HEK293T (cell line): ENCODE measurements at regions not wholly inside any gene's neighbourhood (a gene's known extent, or its start where the extent isn't known, plus 50 kb on each side); places are given as distances from the start of the nearest gene placed in this dataset.

ENCODE experiments used
- CTCF ChIA-PET: fragments of 350-600 bp; formaldehyde crosslinking; extraction: SDS; loops from one replicate; lab custom pipeline; 2021; ENCODE audit warnings: antibody characterized with exemption, inconsistent platforms; lab: Yijun Ruan, JAX
- POLR2A ChIA-PET: fragments of 350-600 bp; formaldehyde crosslinking; extraction: SDS; loops from one replicate; lab custom pipeline; 2020; ENCODE audit warnings: antibody characterized with exemption, inconsistent platforms; lab: Yijun Ruan, JAX
- DNase-seq: peaks from one replicate; pipeline ENCODE4 v3.0.0; 2012; ENCODE audit warnings: mixed read lengths; ENCODE audit errors: extremely low spot score
- ARNT ChIP-seq: fragments of 450-650 bp; IDR thresholded peaks from 2 replicates; pipeline ENCODE4 v1.6.1; 2017; ENCODE audit warnings: mild to moderate bottlenecking
- BHLHE40 ChIP-seq: fragments of 450-650 bp; IDR thresholded peaks from 2 replicates; pipeline ENCODE4 v1.6.1; 2016; ENCODE audit warnings: mild to moderate bottlenecking, moderate library complexity, borderline replicate concordance
- CTBP1 ChIP-seq: fragments of 450-650 bp; IDR thresholded peaks from 2 replicates; pipeline ENCODE4 v1.6.1; 2016; ENCODE audit warnings: borderline replicate concordance
- ELF4 ChIP-seq: fragments of 450-650 bp; IDR thresholded peaks from 2 replicates; pipeline ENCODE4 v1.6.1; 2017; ENCODE audit warnings: antibody characterized with exemption
- FOXA1 ChIP-seq: fragments of 450-650 bp; IDR thresholded peaks from 2 replicates; pipeline ENCODE4 v1.6.1; 2016; ENCODE audit warnings: mild to moderate bottlenecking
- FOXK2 ChIP-seq: fragments of 450-650 bp; IDR thresholded peaks from 2 replicates; pipeline ENCODE4 v1.6.1; 2016; ENCODE audit warnings: mild to moderate bottlenecking
- FOXM1 ChIP-seq: fragments of 450-650 bp; IDR thresholded peaks from 2 replicates; pipeline ENCODE4 v1.6.1; 2017; ENCODE audit warnings: mild to moderate bottlenecking, borderline replicate concordance
- HDGF ChIP-seq: fragments of 450-650 bp; IDR thresholded peaks from 2 replicates; pipeline ENCODE4 v1.6.1; 2017; ENCODE audit warnings: antibody characterized with exemption, borderline replicate concordance
- L3MBTL2 ChIP-seq: fragments of 450-650 bp; conservative IDR thresholded peaks from 2 replicates; pipeline ENCODE4 v1.6.1; 2016; ENCODE audit warnings: mild to moderate bottlenecking
- LEF1 ChIP-seq: fragments of 450-650 bp; IDR thresholded peaks from 2 replicates; pipeline ENCODE4 v1.6.1; 2017; ENCODE audit warnings: mild to moderate bottlenecking, borderline replicate concordance
- NFRKB ChIP-seq: fragments of 450-650 bp; IDR thresholded peaks from 2 replicates; pipeline ENCODE4 v1.6.1; 2016; ENCODE audit warnings: mild to moderate bottlenecking, moderate library complexity
- PKNOX1 ChIP-seq: fragments of 450-650 bp; IDR thresholded peaks from 2 replicates; pipeline ENCODE4 v1.6.1; 2016
- SP1 ChIP-seq: fragments of 450-650 bp; IDR thresholded peaks from 2 replicates; pipeline ENCODE4 v1.6.1; 2017
- SUZ12 ChIP-seq: fragments of 450-650 bp; IDR thresholded peaks from 2 replicates; pipeline ENCODE4 v1.6.1; 2016; ENCODE audit warnings: mild to moderate bottlenecking
- TARDBP ChIP-seq: fragments of 450-650 bp; IDR thresholded peaks from 2 replicates; pipeline ENCODE4 v1.6.1; 2016
- ZNF384 ChIP-seq: fragments of 450-650 bp; IDR thresholded peaks from 2 replicates; pipeline ENCODE4 v1.6.1; 2016

DNA sequence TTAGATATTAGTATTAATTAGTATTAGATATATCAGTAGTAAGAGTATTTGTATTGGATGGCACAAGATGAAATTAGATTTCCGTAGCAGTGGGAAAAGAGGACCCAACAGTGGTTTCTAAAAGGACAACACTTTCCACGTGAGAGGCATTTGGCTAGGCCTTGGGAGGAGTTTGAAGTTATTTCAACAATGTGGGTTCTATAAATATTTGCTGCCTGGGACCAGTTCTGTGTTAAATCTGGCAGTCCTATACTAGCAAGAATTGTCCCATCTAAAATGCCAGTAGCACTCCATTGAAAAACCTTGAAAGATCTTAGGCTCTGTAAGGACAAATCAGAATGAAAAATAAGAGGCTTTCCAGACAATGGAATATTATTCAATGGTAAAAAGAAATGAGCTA, 347.1 kb upstream of the DNAJC19 start:
- no peak for TF ChIP-seq BHLHE40
- TF ChIP-seq PKNOX1, result no peak
- no peak for TF ChIP-seq FOXM1
- TF ChIP-seq TARDBP, result no peak
- no peak for TF ChIP-seq HDGF
- no peak for TF ChIP-seq FOXA1
- TF ChIP-seq ELF4, result no peak
- no peak for TF ChIP-seq SUZ12
- no peak for TF ChIP-seq ARNT
- no peak for TF ChIP-seq NFRKB
- no peak for TF ChIP-seq ZNF384
- no peak for TF ChIP-seq CTBP1
- TF ChIP-seq LEF1, result no peak
- no peak for TF ChIP-seq L3MBTL2
- TF ChIP-seq FOXK2, result no peak
- no peak for TF ChIP-seq SP1
- ChIA-PET POLR2A (no interaction called here), CTCF (no interaction called here)
- DNase-seq, result no peak

DNA sequence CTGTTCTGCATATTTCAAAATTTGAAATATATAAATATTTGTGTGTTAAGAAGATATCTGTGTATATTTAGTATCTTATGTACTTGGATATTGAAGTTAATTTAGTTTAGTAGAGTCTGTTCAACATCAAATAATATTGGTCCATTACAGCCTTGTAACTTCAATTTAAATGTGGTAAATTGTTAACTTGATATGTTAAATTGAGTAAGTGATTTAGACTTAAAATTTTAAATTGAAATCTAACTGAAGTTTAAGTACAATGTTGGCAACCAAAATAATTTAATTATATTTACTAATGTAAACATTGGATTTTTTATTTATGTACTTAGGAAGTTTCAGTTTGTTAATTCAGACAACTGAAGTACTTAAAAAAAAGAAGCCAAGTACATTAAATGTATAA, 343.9 kb upstream of the DNAJC19 start:
- ChIA-PET POLR2A (no interaction called here), CTCF (no interaction called here)
- TF ChIP-seq SP1 (no peak), CTBP1 (no peak), BHLHE40 (no peak), ARNT (no peak), SUZ12 (no peak), FOXA1 (no peak), FOXM1 (no peak), NFRKB (no peak), ZNF384 (no peak), TARDBP (no peak), LEF1 (no peak), ELF4 (no peak), PKNOX1 (no peak), L3MBTL2 (no peak)
- no peak for DNase-seq

GRCh38 chr3:181330821-181331563, 341.5 kb upstream of the DNAJC19 start:
- POLR2A ChIA-PET, result no interaction called here
- CTCF ChIA-PET, result interaction anchor here (1.0 kb wide), 1 partner anchor 371 kb away, joined by 3 read pairs; no protein-coding TSS in a partner anchor
- TF ChIP-seq SP1 (no peak), CTBP1 (no peak), SUZ12 (no peak), FOXA1 (no peak), PKNOX1 (no peak), FOXK2 (no peak)

DNA sequence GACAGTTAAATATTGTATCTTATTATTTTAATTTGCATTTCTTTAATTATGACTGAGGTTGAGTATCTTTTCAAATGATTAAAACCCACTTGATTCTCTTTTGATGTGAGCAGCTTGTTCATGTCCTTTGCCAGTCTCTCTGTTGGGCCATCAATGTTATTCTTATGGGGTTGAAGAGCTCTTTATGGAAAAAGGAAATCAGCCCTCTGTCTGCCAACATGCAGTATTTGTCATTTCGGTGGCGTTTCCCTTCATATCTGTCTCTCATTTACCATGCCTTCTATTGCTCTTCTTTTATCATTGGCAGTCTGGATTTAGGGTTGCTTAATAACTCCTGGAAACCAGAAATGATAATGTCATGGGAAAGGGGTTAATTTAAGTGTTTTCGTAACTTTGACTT, 340.7 kb upstream of the DNAJC19 start:
- no peak for DNase-seq
- ChIA-PET CTCF (interaction anchor here (0.6 kb wide), 1 partner anchor 379 kb away, joined by 3 read pairs; no protein-coding TSS in a partner anchor), POLR2A (no interaction called here)
- TF ChIP-seq L3MBTL2, result no peak

More at GRCh38 chr3:181330821-181331563, 341.5 kb upstream of the DNAJC19 start:
- DNase-seq, result no peak

DNA sequence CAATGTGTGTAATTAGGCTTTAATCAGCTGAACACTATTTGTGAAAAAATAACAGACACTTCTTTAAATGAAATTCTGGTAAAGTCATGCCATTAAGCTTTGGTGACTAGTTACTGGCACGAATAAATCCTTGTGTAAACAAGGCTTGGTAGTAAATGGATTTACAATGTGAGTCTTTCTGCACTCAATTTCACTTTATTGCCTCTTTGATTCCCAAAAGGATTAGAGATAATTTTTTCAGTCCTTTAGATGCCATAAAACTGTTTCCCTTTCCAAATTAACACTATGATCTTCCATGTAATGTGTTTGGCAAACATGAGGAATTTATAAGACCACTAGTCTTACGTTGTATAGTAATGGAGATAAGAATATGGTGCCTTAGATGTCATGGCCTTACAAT, 339.5 kb upstream of the DNAJC19 start:
- DNase-seq, result peak; percentile 21
- TF ChIP-seq L3MBTL2, result no peak
- TF ChIP-seq NFRKB, result no peak
- TF ChIP-seq ELF4, result no peak; the same call in 1 of the 2 replicates
- TF ChIP-seq ZNF384, result peak; percentile 78
- TF ChIP-seq SUZ12, result no peak
- TF ChIP-seq HDGF, result no peak
- TF ChIP-seq LEF1, result no peak
- TF ChIP-seq FOXA1, result peak; percentile 100
- peak; percentile 99 for TF ChIP-seq ARNT
- TF ChIP-seq BHLHE40, result no peak
- no peak for TF ChIP-seq FOXK2
- TF ChIP-seq PKNOX1, result peak; percentile 82
- no peak for TF ChIP-seq SP1
- no peak for TF ChIP-seq TARDBP
- TF ChIP-seq CTBP1, result peak; percentile 98
- TF ChIP-seq FOXM1, result peak; percentile 57
- POLR2A ChIA-PET, result no interaction called here
- CTCF ChIA-PET, result no interaction called here

GRCh38 chr3:181328346-181328745, 338.8 kb upstream of the DNAJC19 start:
- ChIA-PET CTCF (no interaction called here), POLR2A (no interaction called here)
- DNase-seq, result no peak
- no peak for TF ChIP-seq NFRKB
- TF ChIP-seq SP1, result no peak
- no peak for TF ChIP-seq ELF4
- no peak for TF ChIP-seq HDGF
- no peak for TF ChIP-seq L3MBTL2
- TF ChIP-seq TARDBP, result no peak
- TF ChIP-seq FOXA1, result no peak
